Epidermal melanocyte (primary cell): ENCODE measurements at regions not wholly inside any gene's neighbourhood (a gene's known extent, or its start where the extent isn't known, plus 50 kb on each side); places are given as distances from the start of the nearest gene placed in this dataset.
"Not testable (repeated sequence)": the region's sequence is repeated elsewhere in the genome, so short reads cannot be mapped to it uniquely, and the experiment has no call there.

Experiments used
- DNase-seq: peaks from one replicate; pipeline ENCODE4 v3.0.0; 2011; ENCODE audit warnings: low spot score; ENCODE audit not compliant: insufficient read length

- no peak for DNase-seq
Observed at GRCh38 chr5:124871303-124871702, 124.9 kb upstream of the ZNF608 start.

GRCh38 chr5:124872086-124872485 is 125.6 kb upstream of the ZNF608 start:
- no peak for DNase-seq

GRCh38 chr5:124872615-124873014 is 126.2 kb upstream of the ZNF608 start:
- no peak for DNase-seq

- DNase-seq: no peak
Observed at GRCh38 chr5:124873188-124873587, 126.7 kb upstream of the ZNF608 start.

GRCh38 chr5:124873713-124874112 is 127.3 kb upstream of the ZNF608 start:
- DNase-seq: no peak

- DNase-seq: no peak
Observed at GRCh38 chr5:124876566-124876965, 130.1 kb upstream of the ZNF608 start.

GRCh38 chr5:124876983-124877382 is 130.5 kb upstream of the ZNF608 start:
- no peak for DNase-seq

- no peak for DNase-seq
Observed at GRCh38 chr5:124877501-124878146, 131.2 kb upstream of the ZNF608 start.

GRCh38 chr5:124878583-124879342 is 132.3 kb upstream of the ZNF608 start:
- no peak for DNase-seq

- DNase-seq: no peak
Observed at GRCh38 chr5:124880903-124881697, 134.7 kb upstream of the ZNF608 start.

- DNase-seq: no peak
Observed at GRCh38 chr5:124883681-124884080, 137.2 kb upstream of the ZNF608 start.

- no peak for DNase-seq
Observed at GRCh38 chr5:124884114-124884513, 137.7 kb upstream of the ZNF608 start.

GRCh38 chr5:124885490-124885889 is 139.1 kb upstream of the ZNF608 start:
- DNase-seq: no peak

GRCh38 chr5:124887223-124887622 is 140.8 kb upstream of the ZNF608 start:
- no peak for DNase-seq

- no peak for DNase-seq
Observed at GRCh38 chr5:124888050-124888506, 141.6 kb upstream of the ZNF608 start.

GRCh38 chr5:124888622-124889485 is 142.4 kb upstream of the ZNF608 start:
- no peak for DNase-seq

GRCh38 chr5:124889486-124889825 is 143.0 kb upstream of the ZNF608 start:
- no peak for DNase-seq

- no peak for DNase-seq
Observed at GRCh38 chr5:124889850-124890249, 143.4 kb upstream of the ZNF608 start.

- not testable (repeated sequence) for DNase-seq
Observed at GRCh38 chr5:124890442-124890841, 144.0 kb upstream of the ZNF608 start.

- no peak for DNase-seq
Observed at GRCh38 chr5:124891179-124891578, 144.7 kb upstream of the ZNF608 start.

GRCh38 chr5:124892185-124892848 is 145.9 kb upstream of the ZNF608 start:
- DNase-seq: no peak
